GM18520 (cell line): ENCODE measurements at regions not wholly inside any gene's neighbourhood (a gene's known extent, or its start where the extent isn't known, plus 50 kb on each side); places are given as distances from the start of the nearest gene placed in this dataset.
A peak's percentile ranks its signal among the peaks of the same experiment; 100 is the strongest.
"Not testable (repeated sequence)": the region's sequence is repeated elsewhere in the genome, so short reads cannot be mapped to it uniquely, and the experiment has no call there.

Experiments
- ATAC-seq: cut with Tn5 transposase; IDR thresholded peaks from one replicate; pipeline ENCODE4 v1.9.1; 2021; ENCODE audit not compliant: unreplicated experiment

DNA sequence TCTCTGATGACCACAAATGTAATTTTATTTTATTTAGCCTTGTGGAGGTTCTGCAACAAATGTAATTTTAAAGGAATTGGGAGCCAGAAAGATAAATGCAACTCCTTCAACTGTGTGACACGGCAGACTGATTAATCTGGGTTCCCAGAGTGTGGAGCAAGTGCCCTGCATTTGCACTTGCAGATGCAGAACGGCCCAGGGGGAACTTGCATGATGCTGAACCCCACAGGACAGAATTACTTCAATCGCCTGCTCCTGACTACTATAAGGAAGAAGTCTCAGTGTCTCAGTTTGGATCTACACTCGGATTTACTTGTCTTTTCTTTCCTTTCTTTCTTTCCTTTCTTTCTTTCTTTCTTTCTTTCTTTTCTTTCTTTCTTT, 107.2 kb upstream of the ACBD5 start:
- not testable (repeated sequence) for ATAC-seq

- ATAC-seq, result peak; percentile 46
Observed at GRCh38 chr10:27345455-27345920, 104.9 kb upstream of the ACBD5 start.

DNA sequence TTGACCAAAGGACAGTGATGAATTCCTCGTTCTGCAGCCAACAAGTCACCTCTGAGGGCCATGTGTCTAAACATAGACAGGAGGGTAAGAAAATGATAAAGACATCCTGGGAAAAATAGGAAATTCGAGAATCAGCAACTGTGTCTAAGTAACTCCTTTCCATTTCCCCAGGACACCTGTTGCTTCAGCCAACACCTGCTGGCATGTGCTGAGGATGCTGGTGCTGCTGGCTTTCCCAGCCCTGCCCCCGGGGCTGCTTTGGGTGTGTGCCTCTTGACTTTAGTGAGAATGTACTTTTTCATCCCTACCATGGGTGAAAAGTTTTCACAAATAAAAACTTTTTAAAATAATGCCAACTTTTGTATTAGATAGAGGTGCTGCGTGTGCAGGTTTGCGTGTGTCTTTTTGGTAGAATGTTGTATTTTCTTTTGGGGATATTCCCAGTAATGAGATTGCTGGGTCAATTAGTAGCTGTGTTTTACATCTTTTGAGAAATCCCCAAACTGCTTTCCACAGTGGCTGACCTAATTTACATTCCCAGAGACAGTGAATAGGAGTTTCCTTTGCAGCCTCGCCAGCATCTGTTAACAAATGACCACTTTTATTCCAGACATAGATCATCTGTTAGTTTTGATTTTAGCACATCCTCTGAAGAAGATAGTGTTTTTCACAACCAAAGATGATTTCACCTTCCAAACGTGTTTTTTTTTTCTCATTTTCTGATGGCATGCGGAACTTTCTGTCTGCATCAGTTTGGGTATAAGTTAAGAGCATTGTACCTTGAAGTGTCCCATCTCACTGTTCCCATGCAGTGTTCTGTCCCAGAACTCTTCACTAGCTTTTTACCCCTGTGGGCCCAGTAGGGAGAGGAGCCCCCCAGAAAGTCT, 104.2 kb upstream of the ACBD5 start:
- ATAC-seq, result peak; percentile 62

DNA sequence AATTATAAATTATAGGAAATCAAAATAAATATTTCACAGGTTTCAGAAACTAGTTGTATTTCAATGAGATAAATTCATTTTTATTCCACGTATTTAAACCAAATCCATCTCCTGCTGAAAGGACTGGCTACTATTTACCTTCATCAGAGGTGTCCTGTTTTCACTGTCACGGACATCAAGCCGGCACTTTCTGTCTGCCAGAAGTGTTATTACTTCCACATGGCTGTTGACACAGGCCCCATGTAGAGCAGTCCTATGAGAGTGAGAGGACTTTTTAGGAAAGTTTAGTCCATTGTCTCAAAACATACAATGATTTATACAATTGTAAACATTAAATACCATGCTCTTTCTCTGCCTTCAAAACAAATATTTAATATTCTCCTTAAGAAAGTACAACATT, 100.4 kb upstream of the ACBD5 start:
- ATAC-seq, result no peak

- ATAC-seq, result not testable (repeated sequence)
Observed at GRCh38 chr10:27335246-27335645, 94.6 kb upstream of the ACBD5 start.

GRCh38 chr10:27330074-27330473, 89.5 kb upstream of the ACBD5 start:
- no peak for ATAC-seq

GRCh38 chr10:27328946-27329345, 88.3 kb upstream of the ACBD5 start:
- no peak for ATAC-seq

DNA sequence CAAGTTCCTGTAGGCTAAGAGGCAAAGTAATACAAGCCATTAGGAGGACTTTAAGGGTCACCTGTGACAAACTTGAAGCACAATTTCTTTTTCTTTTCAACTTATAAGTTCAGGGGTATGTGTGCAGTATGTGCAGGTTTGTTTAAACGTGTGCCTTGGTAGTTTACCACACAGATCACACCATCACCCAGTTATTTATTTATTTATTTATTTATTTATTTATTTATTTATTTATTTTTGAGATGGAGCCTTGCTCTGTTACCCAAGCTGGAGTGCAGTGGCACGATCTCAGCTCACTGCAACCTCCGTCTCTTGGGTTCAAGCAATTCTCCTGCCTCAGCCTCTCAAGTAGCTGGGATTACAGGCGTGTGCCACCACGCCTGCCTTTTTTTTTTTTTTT, 86.2 kb upstream of the ACBD5 start:
- not testable (repeated sequence) for ATAC-seq

DNA sequence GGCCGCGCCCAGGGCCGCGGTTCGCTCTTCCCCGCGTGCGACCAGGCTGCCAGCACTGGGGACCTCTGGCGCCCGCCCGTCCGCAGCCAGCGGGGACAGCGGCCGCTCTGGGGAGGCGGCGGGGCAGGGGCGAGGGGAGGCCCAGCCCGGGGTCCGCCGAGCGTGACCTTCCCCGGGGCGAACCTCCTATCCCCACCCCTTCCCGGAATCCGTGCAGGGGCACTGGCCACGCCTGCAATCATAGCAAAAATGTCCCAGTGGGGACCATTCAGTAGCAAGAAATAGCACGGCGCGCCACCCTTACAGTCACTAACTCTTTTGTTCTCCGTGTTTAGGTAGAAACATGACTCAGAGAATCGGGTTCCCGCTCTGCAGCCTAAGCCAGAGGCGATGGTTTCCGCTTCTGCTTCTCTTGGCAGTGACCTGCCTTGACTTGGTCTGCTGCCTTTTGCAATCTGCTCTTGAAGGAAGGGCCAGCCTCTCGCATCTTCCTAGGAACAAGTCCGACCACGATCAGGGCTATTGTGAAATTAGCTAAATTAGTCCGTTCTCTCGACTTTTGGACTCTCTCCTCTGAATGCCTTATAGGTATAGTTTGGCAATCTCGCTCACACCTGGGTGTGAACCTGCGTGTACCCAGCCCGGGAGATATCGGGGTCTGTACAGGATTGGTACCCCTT, 79.3 kb upstream of the ACBD5 start:
- ATAC-seq, result no peak

DNA sequence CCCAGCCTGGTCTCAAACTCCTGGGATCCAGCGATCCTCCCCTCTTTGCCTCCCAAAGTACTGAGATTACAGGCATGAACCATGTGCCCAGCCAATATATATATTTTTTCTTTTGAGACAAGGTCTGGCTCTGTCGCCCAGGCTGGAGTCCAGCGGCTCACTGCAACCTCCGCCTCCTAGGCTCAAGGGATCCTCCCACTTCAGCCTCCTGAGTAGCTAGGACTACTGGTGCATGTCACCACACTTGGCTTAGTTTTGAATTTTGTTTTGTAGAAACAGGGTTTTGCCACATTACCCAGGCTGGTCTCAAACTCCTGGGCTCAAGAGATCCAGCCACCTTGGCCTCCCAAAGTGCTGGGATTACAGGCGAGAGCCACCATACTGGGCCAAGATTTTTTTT, 78.5 kb upstream of the ACBD5 start:
- not testable (repeated sequence) for ATAC-seq

DNA sequence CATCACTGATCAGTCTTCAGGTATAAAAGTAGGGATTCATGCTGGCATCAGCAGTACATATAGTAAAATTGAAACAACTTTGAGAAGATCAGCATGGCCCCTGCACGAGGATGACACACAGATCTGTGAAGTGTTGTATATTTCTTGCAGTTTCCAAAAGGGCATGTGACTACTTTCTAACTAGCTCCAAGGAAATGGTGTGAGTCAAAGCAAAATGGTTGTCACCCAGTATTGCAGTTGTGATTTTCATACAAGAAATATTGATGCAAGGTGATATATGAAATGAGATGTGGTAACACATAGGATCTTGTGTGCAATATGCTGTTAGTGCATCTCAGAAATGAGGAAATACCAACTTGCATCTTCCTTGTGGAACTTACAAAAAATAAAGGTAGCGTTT, 74.5 kb upstream of the ACBD5 start:
- ATAC-seq, result not testable (repeated sequence)

DNA sequence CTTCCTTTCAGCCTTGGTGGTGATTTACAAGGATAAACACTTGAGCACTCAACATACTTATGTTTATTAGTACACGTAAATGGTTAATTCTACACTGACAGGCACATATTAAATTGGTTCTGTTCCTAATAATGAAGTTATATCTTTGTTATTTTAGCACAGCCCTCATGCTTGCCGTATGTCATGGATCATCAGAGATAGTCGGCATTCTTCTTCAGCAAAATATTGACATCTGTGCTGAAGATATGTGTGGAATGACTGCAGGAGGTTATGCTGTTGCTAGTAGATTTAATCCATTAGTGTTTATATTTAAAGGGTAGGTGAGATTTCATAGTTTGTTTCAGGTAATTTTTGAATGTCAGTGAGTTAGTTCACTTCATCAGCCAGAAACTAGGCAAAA, 73.0 kb upstream of the ACBD5 start:
- ATAC-seq, result not testable (repeated sequence)

DNA sequence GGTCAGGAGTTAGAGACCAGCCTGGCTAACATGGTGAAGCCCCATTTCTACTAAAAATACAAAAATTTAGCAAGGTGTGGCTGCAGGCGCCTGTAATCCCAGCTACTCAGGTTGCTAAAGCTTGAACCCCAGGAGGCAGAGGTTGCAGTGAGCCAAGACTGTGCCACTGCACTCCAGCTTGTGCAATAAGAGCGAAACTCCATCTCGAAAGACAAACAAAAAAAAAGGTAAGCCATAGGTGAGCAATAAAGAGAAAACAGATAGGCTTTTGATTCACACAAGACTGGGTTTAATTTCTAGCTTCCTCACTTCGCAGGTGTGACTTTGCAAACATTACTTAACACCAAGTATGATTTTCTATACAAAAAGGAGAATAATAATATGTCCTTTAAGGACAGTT, 72.3 kb upstream of the ACBD5 start:
- ATAC-seq, result no peak

DNA sequence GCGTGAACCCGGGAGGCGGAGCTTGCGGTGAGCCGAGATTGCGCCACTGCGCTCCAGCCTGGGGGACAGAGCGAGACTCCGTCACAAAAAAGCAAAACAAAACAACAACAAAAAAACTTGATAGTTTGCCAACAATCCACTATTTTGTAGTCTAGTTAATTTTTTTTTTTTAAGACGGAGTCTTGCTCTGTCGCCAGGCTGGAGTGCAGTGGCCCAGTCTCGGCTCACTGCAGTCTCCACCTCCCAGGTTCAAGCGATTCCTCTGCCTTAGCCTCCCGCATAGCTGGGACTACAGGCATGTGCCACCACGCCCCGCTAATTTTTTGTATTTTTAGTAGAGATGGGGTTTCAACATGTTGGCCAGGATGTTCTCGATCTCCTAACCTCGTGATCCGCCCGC, 71.2 kb upstream of the ACBD5 start:
- ATAC-seq, result not testable (repeated sequence)

DNA sequence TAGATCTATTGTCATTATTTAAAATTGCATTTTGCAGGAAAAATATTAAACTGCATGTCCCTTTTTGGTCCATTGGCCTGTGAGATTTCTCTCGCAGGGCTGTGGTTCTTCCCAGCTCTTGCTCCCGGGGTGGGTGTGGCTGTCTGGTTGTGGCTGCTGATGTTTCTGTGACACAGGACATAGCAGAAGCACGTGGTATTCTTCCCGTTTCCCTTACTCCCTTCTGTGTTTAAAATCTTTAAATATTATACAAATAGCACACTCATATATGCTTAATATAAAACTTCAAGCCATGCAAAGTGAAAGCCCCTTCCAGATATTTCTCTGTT, 57.9 kb upstream of the ACBD5 start:
- ATAC-seq, result not testable (repeated sequence)

GRCh38 chr10:27297844-27298521, 57.4 kb upstream of the ACBD5 start:
- ATAC-seq, result no peak

- ATAC-seq, result not testable (repeated sequence)
Observed at GRCh38 chr10:27296285-27296684, 55.7 kb upstream of the ACBD5 start.

- ATAC-seq, result peak; percentile 46
Observed at GRCh38 chr10:27291253-27291895, 50.8 kb upstream of the ACBD5 start.
